Trophoblast cell (in vitro differentiated cells and primary cell): ENCODE measurements at regions not wholly inside any gene's neighbourhood (a gene's known extent, or its start where the extent isn't known, plus 50 kb on each side); places are given as distances from the start of the nearest gene placed in this dataset.

Experiments
- DNase-seq, 2 donors: peaks; one replicate each; pipeline ENCODE4 v3.0.0-alpha.2; 2016
- H2AFZ ChIP-seq: 2 replicates; pipeline ENCODE4 v1.6.1; 2013; ENCODE audit warnings: low read length, moderate library complexity, mild to moderate bottlenecking; ENCODE audit not compliant: insufficient read depth, poor library complexity
- H2AK5ac ChIP-seq: 2 replicates; pipeline ENCODE4 v1.6.1; 2013; ENCODE audit warnings: mild to moderate bottlenecking, low read length
- H2BK120ac ChIP-seq: 2 replicates; pipeline ENCODE4 v1.6.1; 2013; ENCODE audit warnings: low read length, mild to moderate bottlenecking, moderate library complexity; ENCODE audit not compliant: insufficient read depth, poor library complexity
- H2BK12ac ChIP-seq: 2 replicates; pipeline ENCODE4 v1.6.1; 2013; ENCODE audit warnings: mild to moderate bottlenecking, low read length, moderate library complexity
- H2BK5ac ChIP-seq: 2 replicates; pipeline ENCODE4 v1.6.1; 2013; ENCODE audit warnings: low read length, low read depth, moderate library complexity, mild to moderate bottlenecking; ENCODE audit not compliant: poor library complexity
- H3K14ac ChIP-seq: 2 replicates; pipeline ENCODE4 v1.6.1; 2013; ENCODE audit warnings: mild to moderate bottlenecking, low read length
- H3K18ac ChIP-seq: 2 replicates; pipeline ENCODE4 v1.6.1; 2013; ENCODE audit warnings: mild to moderate bottlenecking, low read length
- H3K23ac ChIP-seq: 2 replicates; pipeline ENCODE4 v1.6.1; 2013; ENCODE audit warnings: low read length
- H3K27ac ChIP-seq: 2 replicates; pipeline ENCODE4 v1.5.1; 2013; ENCODE audit warnings: low read depth, mild to moderate bottlenecking, inconsistent platforms, low read length, moderate library complexity
- H3K27me3 ChIP-seq: 2 replicates; pipeline ENCODE4 v1.6.1; 2013; ENCODE audit warnings: inconsistent platforms, mild to moderate bottlenecking, low read length, moderate library complexity; ENCODE audit not compliant: insufficient read depth
- H3K36me3 ChIP-seq, 2 experiments: 1 replicate in 1 of 2; 2 replicates in 1 of 2; pipeline ENCODE4 v1.6.1; 2013; ENCODE audit warnings: low read length in 2 of 2, mild to moderate bottlenecking in 2 of 2, moderate library complexity in 1 of 2; ENCODE audit not compliant: insufficient read depth in 2 of 2, control insufficient read depth in 1 of 2
- H3K4ac ChIP-seq: 2 replicates; pipeline ENCODE4 v1.6.1; 2013; ENCODE audit warnings: low read depth, mild to moderate bottlenecking, low read length, moderate library complexity
- H3K4me1 ChIP-seq, 2 experiments: 1 replicate in 1 of 2; 2 replicates in 1 of 2; pipeline ENCODE4 v1.6.1; 2013; ENCODE audit warnings: low read length in 2 of 2, mild to moderate bottlenecking in 2 of 2, moderate library complexity in 1 of 2; ENCODE audit not compliant: insufficient read depth in 2 of 2, control insufficient read depth in 1 of 2
- H3K4me2 ChIP-seq: 2 replicates; pipeline ENCODE4 v1.6.1; 2013; ENCODE audit warnings: inconsistent platforms, mild to moderate bottlenecking, low read length, moderate library complexity
- H3K4me3 ChIP-seq: 2 replicates; pipeline ENCODE4 v1.5.1; 2013; ENCODE audit warnings: mild to moderate bottlenecking, low read depth, low read length, inconsistent platforms
- H3K79me1 ChIP-seq: one replicate; pipeline ENCODE4 v1.6.1; 2013; ENCODE audit warnings: low read length
- H3K79me2 ChIP-seq: 2 replicates; pipeline ENCODE4 v1.6.1; 2013; ENCODE audit warnings: low read length, mild to moderate bottlenecking; ENCODE audit not compliant: control insufficient read depth, insufficient read depth, poor library complexity
- H3K9ac ChIP-seq: 2 replicates; pipeline ENCODE4 v1.6.1; 2013; ENCODE audit warnings: mild to moderate bottlenecking, low read length
- H3K9me3 ChIP-seq: 2 replicates; pipeline ENCODE4 v1.6.1; 2013; ENCODE audit warnings: low read depth, mild to moderate bottlenecking, control low read depth, inconsistent platforms, low read length; ENCODE audit not compliant: insufficient read depth
- H4K12ac ChIP-seq: 2 replicates; pipeline ENCODE4 v1.6.1; 2013; ENCODE audit warnings: low read depth, mild to moderate bottlenecking, low read length, moderate library complexity
- H4K8ac ChIP-seq: 2 replicates; pipeline ENCODE4 v1.6.1; 2013; ENCODE audit warnings: low read depth, mild to moderate bottlenecking, low read length, moderate library complexity
- H4K91ac ChIP-seq: one replicate; pipeline ENCODE4 v1.6.1; 2013; ENCODE audit warnings: low read depth, mild to moderate bottlenecking, low read length, moderate library complexity
- WGBS: extraction: QIAGEN DNeasy Blood & Tissue Kit; methylation state at CpG from one replicate; pipeline ENCODE4 v1.1.7; 2013; ENCODE audit warnings: missing lambda C conversion rate; ENCODE audit not compliant: insufficient read length, insufficient coverage; ENCODE audit errors: extremely low coverage; 5-methylcytosine and 5-hydroxymethylcytosine counted together

GRCh38 chr12:19025582-19025981, 104.0 kb upstream of the PLEKHA5 start:
- Histone ChIP-seq H3K79me1 (no peaks in the 10 kb centered on the region), H3K4me2 (no peak overlapping the region), H4K8ac (no peak overlapping the region), H3K27me3 (no peaks in the 10 kb centered on the region), H4K12ac (no peak overlapping the region), H3K79me2 (no peaks in the 10 kb centered on the region), H2BK120ac (no peak overlapping the region), H3K27ac (no peak overlapping the region), H3K14ac (no peak overlapping the region), H2BK12ac (no peak overlapping the region), H3K4me3 (no peak overlapping the region), H4K91ac (no peak overlapping the region), H3K9ac (peak overlapping the region; percentile 66), H3K23ac (no peak overlapping the region), H3K18ac (no peak overlapping the region), H3K36me3 (no peaks in the 10 kb centered on the region), H3K4ac (no peak overlapping the region), H3K4me1 (no peaks in the 10 kb centered on the region), H2AFZ (no peak overlapping the region), H3K9me3 (no peaks in the 10 kb centered on the region), H2BK5ac (no peak overlapping the region), H2AK5ac (no peak overlapping the region)
- no peak for DNase-seq
- 100% methylated on average over 2 of the region's 5 CpGs for WGBS

GRCh38 chr12:19026034-19026433, 103.5 kb upstream of the PLEKHA5 start:
- no peak overlapping the region for H3K27ac ChIP-seq
- no peak overlapping the region for H2BK12ac ChIP-seq
- H3K14ac ChIP-seq = no peak overlapping the region
- no peak overlapping the region for H4K91ac ChIP-seq
- no peaks in the 10 kb centered on the region for H3K27me3 ChIP-seq
- no peaks in the 10 kb centered on the region for H3K4me1 ChIP-seq
- H2AFZ ChIP-seq = no peak overlapping the region
- no peak overlapping the region for H2AK5ac ChIP-seq
- DNase-seq = no peak
- no peaks in the 10 kb centered on the region for H3K36me3 ChIP-seq
- H3K4ac ChIP-seq = no peak overlapping the region
- H3K79me1 ChIP-seq = no peaks in the 10 kb centered on the region
- H3K4me2 ChIP-seq = no peak overlapping the region
- H4K8ac ChIP-seq = no peak overlapping the region
- WGBS = no CpG with 5 or more reads among the region's 4 CpGs
- H3K4me3 ChIP-seq = no peak overlapping the region
- H3K9me3 ChIP-seq = no peaks in the 10 kb centered on the region
- H2BK5ac ChIP-seq = no peak overlapping the region
- no peak overlapping the region for H3K18ac ChIP-seq
- H3K79me2 ChIP-seq = no peaks in the 10 kb centered on the region
- H3K23ac ChIP-seq = no peak overlapping the region
- no peak overlapping the region for H4K12ac ChIP-seq
- H2BK120ac ChIP-seq = no peak overlapping the region
- H3K9ac ChIP-seq = no peak overlapping the region

GRCh38 chr12:19026614-19027488, 102.7 kb upstream of the PLEKHA5 start:
- Histone ChIP-seq H3K4me1 (no peaks in the 10 kb centered on the region), H3K4me3 (no peak overlapping the region), H3K36me3 (no peaks in the 10 kb centered on the region), H3K4me2 (no peak overlapping the region), H3K14ac (no peak overlapping the region), H4K12ac (no peak overlapping the region), H3K9ac (no peak overlapping the region), H4K91ac (peak overlapping the region; percentile 14), H3K4ac (no peak overlapping the region), H3K79me1 (no peaks in the 10 kb centered on the region), H2AK5ac (no peak overlapping the region), H2BK5ac (no peak overlapping the region), H3K9me3 (no peaks in the 10 kb centered on the region), H2AFZ (no peak overlapping the region), H2BK12ac (peak overlapping the region; percentile 58), H4K8ac (no peak overlapping the region), H2BK120ac (no peak overlapping the region), H3K27me3 (no peaks in the 10 kb centered on the region), H3K18ac (no peak overlapping the region), H3K27ac (no peak overlapping the region), H3K23ac (no peak overlapping the region), H3K79me2 (no peaks in the 10 kb centered on the region)
- peak; percentile 32 to 78 for DNase-seq
- WGBS = no CpG with 5 or more reads among the region's 7 CpGs

- H3K4me3 ChIP-seq = no peak overlapping the region
- no peaks in the 10 kb centered on the region for H3K79me2 ChIP-seq
- no peak overlapping the region for H2BK120ac ChIP-seq
- H3K4me2 ChIP-seq = no peak overlapping the region
- no peak overlapping the region for H2AK5ac ChIP-seq
- H3K36me3 ChIP-seq = peaks cover 0 to 4% of the 10 kb centered on the region in 2 experiments
- WGBS = no CpG with 5 or more reads among the region's 4 CpGs
- no peak overlapping the region for H3K9ac ChIP-seq
- no peak overlapping the region for H3K18ac ChIP-seq
- no peak overlapping the region for H3K27ac ChIP-seq
- H3K14ac ChIP-seq = no peak overlapping the region
- H4K12ac ChIP-seq = no peak overlapping the region
- no peak overlapping the region for H4K8ac ChIP-seq
- H2AFZ ChIP-seq = no peak overlapping the region
- no peak overlapping the region for H2BK5ac ChIP-seq
- H3K23ac ChIP-seq = no peak overlapping the region
- H3K9me3 ChIP-seq = peaks cover 6% of the 10 kb centered on the region
- H3K4ac ChIP-seq = no peak overlapping the region
- no peaks in the 10 kb centered on the region for H3K4me1 ChIP-seq
- peak overlapping the region; percentile 28 for H4K91ac ChIP-seq
- DNase-seq = peak; percentile 61 to 86
- H3K79me1 ChIP-seq = peaks cover 3% of the 10 kb centered on the region
- no peak overlapping the region for H2BK12ac ChIP-seq
- no peaks in the 10 kb centered on the region for H3K27me3 ChIP-seq
These were observed 99.4 kb upstream of the PLEKHA5 start for GRCh38 chr12:19030180-19030579.
